Ovary (tissue), 3 donors: ENCODE measurements at regions not wholly inside any gene's neighbourhood (a gene's known extent, or its start where the extent isn't known, plus 50 kb on each side); places are given as distances from the start of the nearest gene placed in this dataset.

Source experiments
- EP300 ChIP-seq: sonication (generic); formaldehyde crosslinking; IDR thresholded peaks from one replicate; pipeline ENCODE4 v1.6.1; 2017; ENCODE audit warnings: antibody characterized with exemption
- TF ChIP-seq, protein P1 (sequence below), 3 donors: fragments of 450-650 bp in 2 of 3; fragments of 200-600 bp in 1 of 3; IDR thresholded peaks; one replicate each; pipeline versions ENCODE4 v1.5.1 to v1.8.0; 2016 to 2022; ENCODE audit warnings: antibody characterized with exemption in 3 of 3, mild to moderate bottlenecking in 1 of 3
- donor health status: DM: no; HTN: no; CAD: no.

DNA sequence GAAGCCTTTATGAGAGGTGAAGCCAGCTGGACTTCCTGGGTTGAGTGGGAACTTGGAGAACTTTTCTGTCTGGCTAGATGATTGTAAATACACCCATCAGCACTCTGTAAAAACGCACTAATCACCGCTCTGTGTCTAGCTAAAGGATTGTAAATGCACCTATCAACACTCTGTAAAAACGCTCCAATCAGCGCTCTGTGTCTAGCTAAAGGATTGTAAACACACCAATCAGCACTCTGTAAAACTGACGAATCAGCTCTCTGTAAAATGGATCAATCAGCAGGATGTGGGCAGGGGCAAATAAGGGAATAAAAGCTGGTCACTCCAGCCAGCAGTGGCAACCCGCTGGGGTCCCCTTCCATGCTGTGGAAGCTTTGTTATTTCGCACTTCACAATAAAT is 163.6 kb upstream of the SLC39A10 start:
- TF ChIP-seq, protein P1, sequence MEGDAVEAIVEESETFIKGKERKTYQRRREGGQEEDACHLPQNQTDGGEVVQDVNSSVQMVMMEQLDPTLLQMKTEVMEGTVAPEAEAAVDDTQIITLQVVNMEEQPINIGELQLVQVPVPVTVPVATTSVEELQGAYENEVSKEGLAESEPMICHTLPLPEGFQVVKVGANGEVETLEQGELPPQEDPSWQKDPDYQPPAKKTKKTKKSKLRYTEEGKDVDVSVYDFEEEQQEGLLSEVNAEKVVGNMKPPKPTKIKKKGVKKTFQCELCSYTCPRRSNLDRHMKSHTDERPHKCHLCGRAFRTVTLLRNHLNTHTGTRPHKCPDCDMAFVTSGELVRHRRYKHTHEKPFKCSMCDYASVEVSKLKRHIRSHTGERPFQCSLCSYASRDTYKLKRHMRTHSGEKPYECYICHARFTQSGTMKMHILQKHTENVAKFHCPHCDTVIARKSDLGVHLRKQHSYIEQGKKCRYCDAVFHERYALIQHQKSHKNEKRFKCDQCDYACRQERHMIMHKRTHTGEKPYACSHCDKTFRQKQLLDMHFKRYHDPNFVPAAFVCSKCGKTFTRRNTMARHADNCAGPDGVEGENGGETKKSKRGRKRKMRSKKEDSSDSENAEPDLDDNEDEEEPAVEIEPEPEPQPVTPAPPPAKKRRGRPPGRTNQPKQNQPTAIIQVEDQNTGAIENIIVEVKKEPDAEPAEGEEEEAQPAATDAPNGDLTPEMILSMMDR (IDR thresholded peaks at IDR 0.05): no peak
- TF ChIP-seq EP300: no peak
